ENCODE measurements at regions not wholly inside any gene's neighbourhood (a gene's known extent, or its start where the extent isn't known, plus 50 kb on each side); places are given as distances from the start of the nearest gene placed in this dataset.

DNA sequence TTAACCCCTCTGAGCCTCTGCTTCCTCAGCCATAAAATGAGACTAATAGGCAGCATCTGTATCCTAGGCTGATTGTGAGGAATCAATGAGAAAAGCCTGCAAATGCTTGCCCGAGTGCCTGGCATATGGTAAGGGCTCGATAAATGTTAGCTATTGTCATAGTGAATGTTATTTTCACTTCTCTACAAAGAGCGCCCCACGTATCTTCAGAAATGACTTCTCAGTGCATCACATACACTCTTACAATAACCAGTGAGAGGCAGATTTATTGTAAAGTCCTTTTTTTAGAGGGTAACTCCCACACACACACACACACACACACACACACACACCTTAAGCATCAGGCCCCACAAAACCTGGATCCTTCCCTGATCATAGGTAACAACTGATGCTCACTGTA lies 60.5 kb upstream of the SPATA12 start:
- Histone ChIP-seq H3K36me3 (ENCODE audit: control insufficient read depth, insufficient read depth, low read length) (no peaks in the 10 kb centered on the region), H3K4me3 (ENCODE audit: low read depth in 2 of 2, low read length in 2 of 2) (no peak overlapping the region), H3K27me3 (ENCODE audit: control insufficient read depth, insufficient read depth, low read length) (no peaks in the 10 kb centered on the region), H3K27ac (ENCODE audit: low read length) (no peak overlapping the region), H3K9me3 (ENCODE audit: control insufficient read depth, insufficient read depth, low read depth, low read length) (no peaks in the 10 kb centered on the region), H3K4me1 (ENCODE audit: control insufficient read depth, insufficient read depth, low read length) (peaks cover 7% of the 10 kb centered on the region)
- TF ChIP-seq, protein P1, sequence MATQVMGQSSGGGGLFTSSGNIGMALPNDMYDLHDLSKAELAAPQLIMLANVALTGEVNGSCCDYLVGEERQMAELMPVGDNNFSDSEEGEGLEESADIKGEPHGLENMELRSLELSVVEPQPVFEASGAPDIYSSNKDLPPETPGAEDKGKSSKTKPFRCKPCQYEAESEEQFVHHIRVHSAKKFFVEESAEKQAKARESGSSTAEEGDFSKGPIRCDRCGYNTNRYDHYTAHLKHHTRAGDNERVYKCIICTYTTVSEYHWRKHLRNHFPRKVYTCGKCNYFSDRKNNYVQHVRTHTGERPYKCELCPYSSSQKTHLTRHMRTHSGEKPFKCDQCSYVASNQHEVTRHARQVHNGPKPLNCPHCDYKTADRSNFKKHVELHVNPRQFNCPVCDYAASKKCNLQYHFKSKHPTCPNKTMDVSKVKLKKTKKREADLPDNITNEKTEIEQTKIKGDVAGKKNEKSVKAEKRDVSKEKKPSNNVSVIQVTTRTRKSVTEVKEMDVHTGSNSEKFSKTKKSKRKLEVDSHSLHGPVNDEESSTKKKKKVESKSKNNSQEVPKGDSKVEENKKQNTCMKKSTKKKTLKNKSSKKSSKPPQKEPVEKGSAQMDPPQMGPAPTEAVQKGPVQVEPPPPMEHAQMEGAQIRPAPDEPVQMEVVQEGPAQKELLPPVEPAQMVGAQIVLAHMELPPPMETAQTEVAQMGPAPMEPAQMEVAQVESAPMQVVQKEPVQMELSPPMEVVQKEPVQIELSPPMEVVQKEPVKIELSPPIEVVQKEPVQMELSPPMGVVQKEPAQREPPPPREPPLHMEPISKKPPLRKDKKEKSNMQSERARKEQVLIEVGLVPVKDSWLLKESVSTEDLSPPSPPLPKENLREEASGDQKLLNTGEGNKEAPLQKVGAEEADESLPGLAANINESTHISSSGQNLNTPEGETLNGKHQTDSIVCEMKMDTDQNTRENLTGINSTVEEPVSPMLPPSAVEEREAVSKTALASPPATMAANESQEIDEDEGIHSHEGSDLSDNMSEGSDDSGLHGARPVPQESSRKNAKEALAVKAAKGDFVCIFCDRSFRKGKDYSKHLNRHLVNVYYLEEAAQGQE (IDR thresholded peaks at IDR 0.05; ENCODE audit: insufficient read depth in 1 of 2, low read depth in 2 of 2, low read length in 1 of 2): no peak
- no peak for TF ChIP-seq TCF7L2 (IDR thresholded peaks at IDR 0.05; ENCODE audit: low read depth, low read length)
- TF ChIP-seq SIN3A (IDR thresholded peaks at IDR 0.05; ENCODE audit: borderline replicate concordance, insufficient read depth, low read depth, low read length): no peak
- TF ChIP-seq, protein P2, sequence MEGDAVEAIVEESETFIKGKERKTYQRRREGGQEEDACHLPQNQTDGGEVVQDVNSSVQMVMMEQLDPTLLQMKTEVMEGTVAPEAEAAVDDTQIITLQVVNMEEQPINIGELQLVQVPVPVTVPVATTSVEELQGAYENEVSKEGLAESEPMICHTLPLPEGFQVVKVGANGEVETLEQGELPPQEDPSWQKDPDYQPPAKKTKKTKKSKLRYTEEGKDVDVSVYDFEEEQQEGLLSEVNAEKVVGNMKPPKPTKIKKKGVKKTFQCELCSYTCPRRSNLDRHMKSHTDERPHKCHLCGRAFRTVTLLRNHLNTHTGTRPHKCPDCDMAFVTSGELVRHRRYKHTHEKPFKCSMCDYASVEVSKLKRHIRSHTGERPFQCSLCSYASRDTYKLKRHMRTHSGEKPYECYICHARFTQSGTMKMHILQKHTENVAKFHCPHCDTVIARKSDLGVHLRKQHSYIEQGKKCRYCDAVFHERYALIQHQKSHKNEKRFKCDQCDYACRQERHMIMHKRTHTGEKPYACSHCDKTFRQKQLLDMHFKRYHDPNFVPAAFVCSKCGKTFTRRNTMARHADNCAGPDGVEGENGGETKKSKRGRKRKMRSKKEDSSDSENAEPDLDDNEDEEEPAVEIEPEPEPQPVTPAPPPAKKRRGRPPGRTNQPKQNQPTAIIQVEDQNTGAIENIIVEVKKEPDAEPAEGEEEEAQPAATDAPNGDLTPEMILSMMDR (IDR thresholded peaks at IDR 0.05): no peak
- TF ChIP-seq POLR2AphosphoS5 (IDR thresholded peaks at IDR 0.05; ENCODE audit: low read depth, low read length): no peak
- CTCF ChIA-PET: no interaction called here
- ATAC-seq (no peak), DNase-seq (ENCODE audit: low read depth, low spot score) (no peak)
- POLR2A ChIA-PET: no interaction called here
- in situ Hi-C loops (cut with HindIII; ENCODE audit: low pct_unique_long_range_greater_than_20kb, low sequenced_read_pairs) (no loop called here), intact Hi-C loops (cut with micrococcal nuclease; ENCODE audit: unreplicated experiment) (no loop called here)
- no TSS peak for BruUV-seq (replicated peaks)

DNA sequence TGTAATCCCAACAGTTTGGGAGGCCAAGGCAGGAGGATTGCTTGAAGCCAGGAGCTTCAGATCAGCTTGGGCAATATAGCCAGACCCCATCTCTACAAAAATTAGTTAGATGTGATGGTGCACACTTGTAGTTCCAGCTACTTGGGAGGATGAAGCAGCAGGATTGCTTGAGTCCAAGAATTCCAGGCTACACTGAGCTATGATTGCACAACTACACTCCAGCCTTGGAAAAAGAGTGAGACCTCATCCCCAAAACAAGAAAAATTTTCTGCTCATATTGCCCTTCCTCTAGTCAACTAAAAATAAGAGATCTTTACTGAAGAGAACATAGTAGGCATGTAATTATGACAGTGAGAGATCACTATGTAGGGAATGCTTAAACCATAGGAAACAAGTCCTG lies 60.9 kb upstream of the SPATA12 start:
- POLR2A ChIA-PET: no interaction called here

More for the DNA sequence above, 60.9 kb upstream of the SPATA12 start:
- Histone ChIP-seq H3K9me3 (ENCODE audit: control insufficient read depth, insufficient read depth, low read depth, low read length) (no peaks in the 10 kb centered on the region), H3K27ac (ENCODE audit: low read length) (no peak overlapping the region), H3K36me3 (ENCODE audit: control insufficient read depth, insufficient read depth, low read length) (no peaks in the 10 kb centered on the region), H3K27me3 (ENCODE audit: control insufficient read depth, insufficient read depth, low read length) (no peaks in the 10 kb centered on the region), H3K4me1 (ENCODE audit: control insufficient read depth, insufficient read depth, low read length) (peaks cover 7% of the 10 kb centered on the region), H3K4me3 (ENCODE audit: low read depth in 2 of 2, low read length in 2 of 2) (no peak overlapping the region)
- TF ChIP-seq, protein P1 (IDR thresholded peaks at IDR 0.05; ENCODE audit: insufficient read depth in 1 of 2, low read depth in 2 of 2, low read length in 1 of 2): no peak
- no peak for TF ChIP-seq SIN3A (IDR thresholded peaks at IDR 0.05; ENCODE audit: borderline replicate concordance, insufficient read depth, low read depth, low read length)
- no peak for TF ChIP-seq POLR2AphosphoS5 (IDR thresholded peaks at IDR 0.05; ENCODE audit: low read depth, low read length)
- TF ChIP-seq TCF7L2 (IDR thresholded peaks at IDR 0.05; ENCODE audit: low read depth, low read length): no peak
- TF ChIP-seq, protein P2 (IDR thresholded peaks at IDR 0.05): no peak
- DNase-seq (ENCODE audit: low read depth, low spot score) (no peak), ATAC-seq (no peak)
- in situ Hi-C loops (cut with HindIII; ENCODE audit: low pct_unique_long_range_greater_than_20kb, low sequenced_read_pairs) (loop anchor here (25.0 kb wide), 1 partner anchor 88 kb away; no protein-coding TSS in a partner anchor), intact Hi-C loops (cut with micrococcal nuclease; ENCODE audit: unreplicated experiment) (no loop called here)
- CTCF ChIA-PET: no interaction called here
- BruUV-seq (replicated peaks): no TSS peak
